Upper lobe of left lung (tissue), 4 donors: ENCODE measurements at regions not wholly inside any gene's neighbourhood (a gene's known extent, or its start where the extent isn't known, plus 50 kb on each side); places are given as distances from the start of the nearest gene placed in this dataset.

ENCODE experiments used
- CTCF ChIP-seq, 6 experiments: fragments of 450-650 bp in 4 of 6; fragments of 200-600 bp in 2 of 6; sonication (generic) in 2 of 6; IDR thresholded peaks; one replicate each; pipeline ENCODE4 v1.5.1; 2016 to 2019; ENCODE audit warnings: antibody characterized with exemption in 6 of 6
- POLR2AphosphoS5 ChIP-seq, 2 donors: sonication (generic); formaldehyde crosslinking; IDR thresholded peaks; one replicate each; pipeline ENCODE4 v1.5.1; 2017; ENCODE audit warnings: antibody characterized with exemption in 2 of 2

- no peak for TF ChIP-seq POLR2AphosphoS5 (IDR thresholded peaks at IDR 0.05)
- TF ChIP-seq CTCF (IDR thresholded peaks at IDR 0.05) = no peak
Measured at GRCh38 chr12:113734503-113734902, 231.6 kb downstream of the RBM19 start.
